CD14-positive monocyte (primary cell): ENCODE measurements at regions not wholly inside any gene's neighbourhood (a gene's known extent, or its start where the extent isn't known, plus 50 kb on each side); places are given as distances from the start of the nearest gene placed in this dataset.

ENCODE experiments used
- DNase-seq, 3 donors: peaks; one replicate each; pipeline ENCODE4 v3.0.0-alpha.2; 2011 to 2022
- H2AFZ ChIP-seq: 2 replicates; pipeline ENCODE4 v1.6.0; 2012; ENCODE audit warnings: mild to moderate bottlenecking, low read depth, low read length, inconsistent platforms; ENCODE audit not compliant: insufficient read depth, poor library complexity, severe bottlenecking
- H3K27ac ChIP-seq, 2 donors: 1 replicate in 1 of 2; 2 replicates in 1 of 2; pipeline ENCODE4 v1.5.1; 2012 to 2013; ENCODE audit warnings: low read length in 2 of 2, control low read depth in 1 of 2, inconsistent platforms in 1 of 2, low read depth in 1 of 2, mild to moderate bottlenecking in 1 of 2
- H3K27me3 ChIP-seq, 2 donors: one replicate each; pipeline versions ENCODE4 v1.6.0 to v1.6.1; 2011 to 2013; ENCODE audit warnings: low read length in 2 of 2; ENCODE audit not compliant: control insufficient read depth in 2 of 2, insufficient read depth in 2 of 2
- H3K36me3 ChIP-seq, 2 donors: replicated peaks in 1 of 2; 1 replicate in 1 of 2; 2 replicates in 1 of 2; pipeline versions ENCODE4 v1.5.1 to v1.6.1; 2012 to 2013; ENCODE audit warnings: low read length in 2 of 2, control low read depth in 1 of 2, inconsistent platforms in 1 of 2, mild to moderate bottlenecking in 1 of 2; ENCODE audit not compliant: insufficient read depth in 2 of 2, control insufficient read depth in 1 of 2
- H3K4me1 ChIP-seq, 2 donors: 1 replicate in 1 of 2; 2 replicates in 1 of 2; pipeline versions ENCODE4 v1.5.1 to v1.6.1; 2012 to 2013; ENCODE audit warnings: low read length in 2 of 2, control low read depth in 1 of 2, inconsistent platforms in 1 of 2, mild to moderate bottlenecking in 1 of 2, moderate library complexity in 1 of 2; ENCODE audit not compliant: insufficient read depth in 2 of 2, control insufficient read depth in 1 of 2
- H3K4me2 ChIP-seq: replicated peaks from 2 replicates; pipeline ENCODE3; 2012; ENCODE audit warnings: low read length, moderate library complexity, mild to moderate bottlenecking; ENCODE audit not compliant: poor library complexity, severe bottlenecking; ENCODE audit errors: extremely low read depth
- H3K4me3 ChIP-seq, 3 experiments: fragments of 200-600 bp in 1 of 3; sonication (generic) in 1 of 3; replicated peaks in 1 of 3; 1 replicate in 2 of 3; 2 replicates in 1 of 3; pipeline ENCODE4 v1.5.1; 2011 to 2013; ENCODE audit warnings: low read length in 3 of 3, mild to moderate bottlenecking in 3 of 3, control low read depth in 2 of 3, low read depth in 2 of 3, inconsistent platforms in 1 of 3, moderate library complexity in 1 of 3
- H3K79me2 ChIP-seq: 2 replicates; pipeline ENCODE4 v1.6.0; 2012; ENCODE audit warnings: mild to moderate bottlenecking, control low read depth, inconsistent platforms, low read length, moderate library complexity; ENCODE audit not compliant: insufficient read depth
- H3K9ac ChIP-seq: 2 replicates; pipeline ENCODE4 v1.6.0; 2017; ENCODE audit warnings: low read length, mild to moderate bottlenecking; ENCODE audit not compliant: insufficient read depth, poor library complexity, severe bottlenecking
- H3K9me3 ChIP-seq, 2 donors: replicated peaks in 1 of 2; 1 replicate in 1 of 2; 2 replicates in 1 of 2; pipeline versions ENCODE4 v1.5.1 to v1.6.1; 2012 to 2013; ENCODE audit warnings: low read length in 2 of 2, control low read depth in 1 of 2; ENCODE audit not compliant: control insufficient read depth in 1 of 2, insufficient read depth in 1 of 2
- H4K20me1 ChIP-seq: 2 replicates; pipeline ENCODE4 v1.6.0; 2012; ENCODE audit warnings: mild to moderate bottlenecking, low read length, control low read depth, moderate library complexity; ENCODE audit not compliant: insufficient read depth
- H3K27ac Mint-ChIP-seq, 7 donors: one replicate each; pipeline ENCODE4 v1.8.0; 2020; ENCODE audit warnings: mild to moderate bottlenecking in 7 of 7, mixed read lengths in 7 of 7, moderate library complexity in 6 of 7, inconsistent platforms in 2 of 7
- H3K27me3 Mint-ChIP-seq, 3 donors: one replicate each; pipeline ENCODE4 v1.8.0; 2021 to 2022; ENCODE audit warnings: low read depth in 3 of 3, mild to moderate bottlenecking in 3 of 3, mixed read lengths in 3 of 3, moderate library complexity in 3 of 3, inconsistent platforms in 1 of 3
- H3K36me3 Mint-ChIP-seq, 2 donors: one replicate each; pipeline ENCODE4 v1.8.0; 2020; ENCODE audit warnings: mixed read lengths in 2 of 2, inconsistent platforms in 1 of 2, mild to moderate bottlenecking in 1 of 2
- H3K4me1 Mint-ChIP-seq: one replicate; pipeline ENCODE4 v1.8.0; 2020; ENCODE audit warnings: mild to moderate bottlenecking, mixed read lengths
- H3K4me3 Mint-ChIP-seq, 2 donors: one replicate each; pipeline ENCODE4 v1.8.0; 2020; ENCODE audit warnings: mild to moderate bottlenecking in 2 of 2, mixed read lengths in 2 of 2, moderate library complexity in 1 of 2
- H3K9me3 Mint-ChIP-seq, 7 donors: one replicate each; pipeline ENCODE4 v1.8.0; 2020 to 2022; ENCODE audit warnings: mixed read lengths in 7 of 7, mild to moderate bottlenecking in 6 of 7, moderate library complexity in 6 of 7, inconsistent platforms in 2 of 7
- CTCF ChIP-seq: fragments of 200-600 bp; IDR thresholded peaks from one replicate; pipeline ENCODE4 v1.8.0; 2022; ENCODE audit warnings: antibody characterized with exemption, mild to moderate bottlenecking
- WGBS: methylation state at CpG from one replicate; pipeline ENCODE4 v1.1.5; 2013; ENCODE audit warnings: missing lambda C conversion rate; ENCODE audit not compliant: insufficient coverage; 5-methylcytosine and 5-hydroxymethylcytosine counted together
- intact Hi-C, 2 donors: fragments of 100-400 bp; cut with micrococcal nuclease; formaldehyde crosslinking; loops; one replicate each; pipeline versions ENCODE4 v1.15.0 to v1.15.1; 2023

DNA sequence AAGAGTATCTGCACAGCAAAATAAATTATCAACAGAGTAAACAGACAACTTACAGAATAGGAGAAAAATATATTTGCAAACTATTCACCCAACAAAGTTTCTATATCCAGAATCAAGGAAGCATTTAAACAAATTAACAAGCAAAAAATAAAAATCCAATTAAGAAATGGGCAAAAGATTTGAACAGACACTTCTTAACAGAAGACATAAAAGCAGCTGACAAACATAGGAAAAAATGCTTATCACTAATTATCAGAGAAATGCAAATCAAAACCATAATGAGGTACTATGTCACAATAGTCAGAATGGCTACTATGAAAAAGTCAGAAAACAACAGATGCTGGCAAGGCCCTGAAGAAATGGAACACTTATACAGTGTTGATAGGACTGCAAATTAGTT, 434.2 kb upstream of the ADGRB3 start:
- no peak for DNase-seq
- Histone ChIP-seq H3K36me3 (no peaks in the 10 kb centered on the region), H4K20me1 (no peaks in the 10 kb centered on the region), H3K4me1 (no peaks in the 10 kb centered on the region), H2AFZ (no peak overlapping the region), H3K9ac (no peak overlapping the region), H3K79me2 (no peaks in the 10 kb centered on the region), H3K27ac (no peak overlapping the region), H3K4me3 (no peak overlapping the region), H3K4me2 (no peak overlapping the region), H3K27me3 (no peaks in the 10 kb centered on the region), H3K9me3 (peaks cover 9 to 10% of the 10 kb centered on the region in 2 donors)
- no peaks in the 10 kb centered on the region for H3K36me3 Mint-ChIP-seq
- H3K27ac Mint-ChIP-seq = no peak overlapping the region
- intact Hi-C loops = no loop called here
- H3K4me1 Mint-ChIP-seq = no peaks in the 10 kb centered on the region
- no peaks in the 10 kb centered on the region for H3K27me3 Mint-ChIP-seq
- TF ChIP-seq CTCF = no peak
- peaks cover 0 to 7% (median 2%) of the 10 kb centered on the region in 7 donors for H3K9me3 Mint-ChIP-seq
- H3K4me3 Mint-ChIP-seq = no peak overlapping the region

DNA sequence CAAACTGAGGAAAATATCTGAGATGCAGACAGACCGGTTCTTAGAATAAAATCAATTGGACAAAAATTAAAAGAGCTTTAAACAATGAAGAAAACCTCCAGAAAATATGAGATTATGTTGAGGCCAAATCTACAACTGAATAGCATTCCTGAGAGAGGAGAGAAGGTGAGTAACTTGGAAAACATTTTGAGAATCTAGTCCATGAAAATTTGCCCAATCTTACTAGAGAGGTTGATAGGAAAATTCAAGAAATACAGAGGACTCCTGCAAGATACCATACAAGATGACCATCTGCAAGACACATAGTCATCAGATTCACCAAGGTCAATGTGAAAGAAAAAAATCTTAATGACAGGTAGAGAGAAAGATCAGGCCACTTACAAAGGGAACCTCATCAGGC, 437.7 kb upstream of the ADGRB3 start:
- H3K9me3 Mint-ChIP-seq = peaks cover 0 to 6% (median 4%) of the 10 kb centered on the region in 7 donors
- Histone ChIP-seq H3K9me3 (peaks cover 8 to 10% of the 10 kb centered on the region in 2 donors), H3K27me3 (no peaks in the 10 kb centered on the region), H2AFZ (no peak overlapping the region), H3K4me1 (no peaks in the 10 kb centered on the region), H3K4me3 (no peak overlapping the region), H4K20me1 (no peaks in the 10 kb centered on the region), H3K27ac (no peak overlapping the region), H3K79me2 (no peaks in the 10 kb centered on the region), H3K36me3 (no peaks in the 10 kb centered on the region), H3K4me2 (no peak overlapping the region), H3K9ac (no peak overlapping the region)
- H3K36me3 Mint-ChIP-seq = no peaks in the 10 kb centered on the region
- intact Hi-C loops = no loop called here
- no CpG with 5 or more reads among the region's 1 CpG for WGBS
- no peaks in the 10 kb centered on the region for H3K4me1 Mint-ChIP-seq
- DNase-seq = no peak
- no peak for TF ChIP-seq CTCF
- H3K27me3 Mint-ChIP-seq = no peaks in the 10 kb centered on the region
- H3K4me3 Mint-ChIP-seq = no peak overlapping the region
- no peak overlapping the region for H3K27ac Mint-ChIP-seq
